Spleen (tissue), 11 donors: ENCODE measurements at regions not wholly inside any gene's neighbourhood (a gene's known extent, or its start where the extent isn't known, plus 50 kb on each side); places are given as distances from the start of the nearest gene placed in this dataset.

ENCODE experiments used
- DNase-seq: peaks from one replicate; pipeline ENCODE4 v3.0.0-alpha.2; 2020
- H3K27ac ChIP-seq, 8 donors: fragments of 200-600 bp; sonication (generic) in 7 of 8; 1 replicate in 4 of 8; 2 replicates in 4 of 8; pipeline versions ENCODE4 v1.5.0 to v1.8.0; 2016 to 2021; ENCODE audit warnings: inconsistent platforms in 4 of 8, mild to moderate bottlenecking in 4 of 8, moderate library complexity in 1 of 8
- H3K27me3 ChIP-seq, 7 donors: fragments of 200-600 bp; sonication (generic) in 6 of 7; replicated peaks in 1 of 7; 1 replicate in 4 of 7; 2 replicates in 3 of 7; pipeline versions ENCODE4 v1.5.0 to v1.8.0; 2016 to 2021; ENCODE audit warnings: inconsistent platforms in 3 of 7, mild to moderate bottlenecking in 1 of 7
- H3K36me3 ChIP-seq, 6 donors: fragments of 200-600 bp; sonication (generic) in 5 of 6; 1 replicate in 4 of 6; 2 replicates in 2 of 6; pipeline versions ENCODE4 v1.5.0 to v1.8.0; 2016 to 2021; ENCODE audit warnings: inconsistent platforms in 2 of 6
- H3K4me1 ChIP-seq, 6 donors: fragments of 200-600 bp; sonication (generic) in 5 of 6; 1 replicate in 3 of 6; 2 replicates in 3 of 6; pipeline versions ENCODE4 v1.5.0 to v1.8.0; 2016 to 2021; ENCODE audit warnings: inconsistent platforms in 3 of 6
- H3K4me3 ChIP-seq, 8 donors: fragments of 200-600 bp; sonication (generic) in 7 of 8; 1 replicate in 4 of 8; 2 replicates in 4 of 8; pipeline versions ENCODE4 v1.5.0 to v1.8.0; 2016 to 2021; ENCODE audit warnings: inconsistent platforms in 4 of 8, mild to moderate bottlenecking in 4 of 8, moderate library complexity in 2 of 8
- H3K9me3 ChIP-seq, 8 donors: fragments of 200-600 bp; sonication (generic) in 7 of 8; 1 replicate in 4 of 8; 2 replicates in 4 of 8; pipeline versions ENCODE4 v1.5.0 to v1.8.0; 2016 to 2021; ENCODE audit warnings: inconsistent platforms in 4 of 8
- CTCF ChIP-seq, 11 experiments: fragments of 200-600 bp in 7 of 11; fragments of 450-650 bp in 4 of 11; sonication (generic) in 4 of 11; IDR thresholded peaks in 8 of 11; conservative IDR thresholded peaks in 3 of 11; 1 replicate in 7 of 11; 2 replicates in 4 of 11; pipeline versions ENCODE4 v1.4.0 to v1.8.0; 2016 to 2021; ENCODE audit warnings: antibody characterized with exemption in 11 of 11, inconsistent platforms in 4 of 11, mild to moderate bottlenecking in 1 of 11
- POLR2A ChIP-seq, 3 donors: fragments of 450-650 bp; IDR thresholded peaks; one replicate each; pipeline ENCODE4 v1.5.1; 2017; ENCODE audit warnings: antibody characterized with exemption in 3 of 3, mild to moderate bottlenecking in 1 of 3
- POLR2AphosphoS5 ChIP-seq, 3 donors: sonication (generic); formaldehyde crosslinking; IDR thresholded peaks; one replicate each; pipeline ENCODE4 v1.5.1; 2017; ENCODE audit warnings: antibody characterized with exemption in 3 of 3
- WGBS, 5 donors: extraction: QIAGEN DNeasy Blood & Tissue Kit in 3 of 5; methylation state at CpG; one replicate each; pipeline versions ENCODE4 v1.1.5 to v1.1.7; 2013 to 2018; 5-methylcytosine and 5-hydroxymethylcytosine counted together
- intact Hi-C: fragments of 100-400 bp; cut with DNase I; formaldehyde crosslinking; loops from one replicate; pipeline ENCODE4 v1.15.0; 2023; ENCODE audit warnings: low total_unique reads
- donor health status: healthy with polysubstance abuse.
- donor health status: DM: no; HTN: no; CAD: no; lungs with moderate emphysema.
- donor health status: DM: no; HTN: no; CAD: no.
- donor health status: Bipolar disorder and iron deficiency.
- donor health status: healthy.
- donor health status: DM: no; HTN: no; CAD: no.
- donor health status: DM: yes; HTN: yes; CAD: no.

- H3K4me3 ChIP-seq = no peak overlapping the region
- intact Hi-C loops = no loop called here
- no peak for DNase-seq
- 84 to 91% (median 86%) methylated on average over 6 of the region's 6 CpGs for WGBS, 5 donors
- H3K27ac ChIP-seq = no peak overlapping the region
- peaks cover 0 to 30% (median 0%) of the 10 kb centered on the region in 7 donors for H3K27me3 ChIP-seq
- no peaks in the 10 kb centered on the region for H3K36me3 ChIP-seq
- no peaks in the 10 kb centered on the region for H3K9me3 ChIP-seq
- peaks cover 0 to under 1% (median 0%) of the 10 kb centered on the region in 6 donors for H3K4me1 ChIP-seq
- TF ChIP-seq POLR2A (IDR thresholded peaks at IDR 0.05) = no peak
- no peak for TF ChIP-seq POLR2AphosphoS5 (IDR thresholded peaks at IDR 0.05)
- TF ChIP-seq CTCF (IDR thresholded peaks at IDR 0.05 in 8 of 11, conservative IDR thresholded peaks at IDR 0.05 in 3 of 11) = no peak
Measured at GRCh38 chr5:157989296-157989695, 130.4 kb upstream of the CLINT1 start.

- intact Hi-C loops = no loop called here
- no peak for DNase-seq
- Histone ChIP-seq H3K4me1 (no peaks in the 10 kb centered on the region), H3K27ac (no peak overlapping the region), H3K27me3 (peaks cover 0 to 30% (median 0%) of the 10 kb centered on the region in 7 donors), H3K9me3 (no peaks in the 10 kb centered on the region), H3K4me3 (no peak overlapping the region), H3K36me3 (no peaks in the 10 kb centered on the region)
- no peak for TF ChIP-seq POLR2A (IDR thresholded peaks at IDR 0.05)
- no peak for TF ChIP-seq POLR2AphosphoS5 (IDR thresholded peaks at IDR 0.05)
- no peak for TF ChIP-seq CTCF (IDR thresholded peaks at IDR 0.05 in 8 of 11, conservative IDR thresholded peaks at IDR 0.05 in 3 of 11)
- WGBS, 5 donors = 88 to 97% (median 94%) methylated on average over 15 of the region's 15 CpGs
Measured at GRCh38 chr5:157987259-157987658, 128.3 kb upstream of the CLINT1 start.

GRCh38 chr5:157986431-157986990, 127.6 kb upstream of the CLINT1 start:
- WGBS, 5 donors = 93 to 98% (median 95%) methylated on average over 22 to 29 of the region's 29 CpGs

GRCh38 chr5:157984611-157985010, 125.7 kb upstream of the CLINT1 start:
- Histone ChIP-seq H3K27me3 (peaks cover 0 to 9% (median 0%) of the 10 kb centered on the region in 7 donors), H3K27ac (no peak overlapping the region), H3K9me3 (no peaks in the 10 kb centered on the region), H3K4me3 (no peak overlapping the region), H3K4me1 (no peaks in the 10 kb centered on the region), H3K36me3 (no peaks in the 10 kb centered on the region)
- no peak for DNase-seq
- 70 to 91% (median 87%) methylated on average over 5 of the region's 5 CpGs for WGBS, 5 donors
- intact Hi-C loops = no loop called here
- TF ChIP-seq POLR2A (IDR thresholded peaks at IDR 0.05) (no peak), POLR2AphosphoS5 (IDR thresholded peaks at IDR 0.05) (no peak), CTCF (IDR thresholded peaks at IDR 0.05 in 8 of 11, conservative IDR thresholded peaks at IDR 0.05 in 3 of 11) (no peak)

More at GRCh38 chr5:157986431-157986990, 127.6 kb upstream of the CLINT1 start:
- TF ChIP-seq POLR2AphosphoS5 (IDR thresholded peaks at IDR 0.05) (no peak), CTCF (IDR thresholded peaks at IDR 0.05 in 8 of 11, conservative IDR thresholded peaks at IDR 0.05 in 3 of 11) (no peak), POLR2A (IDR thresholded peaks at IDR 0.05) (no peak)
- DNase-seq = no peak
- intact Hi-C loops = no loop called here
- H3K36me3 ChIP-seq = no peaks in the 10 kb centered on the region
- no peak overlapping the region for H3K27ac ChIP-seq
- peaks cover 0 to 26% (median 0%) of the 10 kb centered on the region in 7 donors for H3K27me3 ChIP-seq
- H3K4me3 ChIP-seq = no peak overlapping the region
- no peaks in the 10 kb centered on the region for H3K9me3 ChIP-seq
- no peaks in the 10 kb centered on the region for H3K4me1 ChIP-seq
